ENCODE measurements at regions not wholly inside any gene's neighbourhood (a gene's known extent, or its start where the extent isn't known, plus 50 kb on each side); places are given as distances from the start of the nearest gene placed in this dataset.

- TF ChIP-seq GABPA (IDR thresholded peaks at IDR 0.05 in 1 of 2, conservative IDR thresholded peaks at IDR 0.05 in 1 of 2) = no peak
Observed at GRCh38 chr12:28068467-28068866, 95.9 kb upstream of the PTHLH start (continued).

GRCh38 chr12:28079539-28079938, 107.0 kb upstream of the PTHLH start:
- H3K36me3 ChIP-seq (ENCODE audit: control insufficient read depth in 4 of 4, insufficient read depth in 3 of 4, low read depth in 1 of 4, low read length in 3 of 4) = no peaks in the 10 kb centered on the region
- no peaks in the 10 kb centered on the region for H3K4me1 ChIP-seq (ENCODE audit: control insufficient read depth in 4 of 4, insufficient read depth in 4 of 4, low read length in 3 of 4)
- peaks cover 0 to 8% (median 5%) of the 10 kb centered on the region in 4 donors for H3K9me3 ChIP-seq (ENCODE audit: control insufficient read depth in 4 of 4, low read length in 3 of 4)
- no peaks in the 10 kb centered on the region for H3K27me3 ChIP-seq (ENCODE audit: control insufficient read depth in 4 of 4, insufficient read depth in 4 of 4, low read length in 3 of 4)
- H3K9ac ChIP-seq (ENCODE audit: low read depth in 1 of 2, low read length in 2 of 2) = no peak overlapping the region
- H3K4me3 ChIP-seq (ENCODE audit: low read depth in 1 of 3, low read length in 3 of 3) = no peak overlapping the region
- TF ChIP-seq RXRA (IDR thresholded peaks at IDR 0.05) (no peak), EGR1 (IDR thresholded peaks at IDR 0.05; ENCODE audit: low read depth in 2 of 2) (no peak), CTCF (IDR thresholded peaks at IDR 0.05; ENCODE audit: low read depth, low read length, missing input control) (no peak), HNF4A (conservative IDR thresholded peaks at IDR 0.05) (no peak), NR2F2 (IDR thresholded peaks at IDR 0.05) (no peak), TAF1 (conservative IDR thresholded peaks at IDR 0.05) (no peak), JUND (IDR thresholded peaks at IDR 0.05) (no peak), ATF3 (IDR thresholded peaks at IDR 0.05) (no peak), SP1 (IDR thresholded peaks at IDR 0.05) (no peak), MAX (IDR thresholded peaks at IDR 0.05) (no peak), ZBTB33 (IDR thresholded peaks at IDR 0.05) (no peak)
- no peak for DNase-seq (ENCODE audit: low spot score)
- no peak overlapping the region for H3K27ac ChIP-seq (ENCODE audit: low read depth in 1 of 2, low read length in 2 of 2)

- Histone ChIP-seq H3K4me3 (ENCODE audit: low read depth in 1 of 3, low read length in 3 of 3) (no peak overlapping the region), H3K27ac (ENCODE audit: low read depth in 1 of 2, low read length in 2 of 2) (no peak overlapping the region), H3K27me3 (ENCODE audit: control insufficient read depth in 4 of 4, insufficient read depth in 4 of 4, low read length in 3 of 4) (peaks cover 0 to 7% (median 0%) of the 10 kb centered on the region in 4 donors), H3K9me3 (ENCODE audit: control insufficient read depth in 4 of 4, low read length in 3 of 4) (no peaks in the 10 kb centered on the region), H3K36me3 (ENCODE audit: control insufficient read depth in 4 of 4, insufficient read depth in 3 of 4, low read depth in 1 of 4, low read length in 3 of 4) (no peaks in the 10 kb centered on the region), H3K9ac (ENCODE audit: low read depth in 1 of 2, low read length in 2 of 2) (no peak overlapping the region), H3K4me1 (ENCODE audit: control insufficient read depth in 4 of 4, insufficient read depth in 4 of 4, low read length in 3 of 4) (no peaks in the 10 kb centered on the region)
- DNase-seq (ENCODE audit: low spot score) = no peak
- WGBS = 31% methylated on average over 1 of the region's 1 CpG
- TF ChIP-seq TAF1 (conservative IDR thresholded peaks at IDR 0.05) (no peak), ZBTB33 (IDR thresholded peaks at IDR 0.05) (no peak), NR2F2 (IDR thresholded peaks at IDR 0.05) (no peak), GABPA (IDR thresholded peaks at IDR 0.05 in 1 of 2, conservative IDR thresholded peaks at IDR 0.05 in 1 of 2) (no peak), ATF3 (IDR thresholded peaks at IDR 0.05) (no peak), HNF4A (conservative IDR thresholded peaks at IDR 0.05) (no peak), CTCF (IDR thresholded peaks at IDR 0.05; ENCODE audit: low read depth, low read length, missing input control) (no peak), JUND (IDR thresholded peaks at IDR 0.05) (no peak), YY1 (IDR thresholded peaks at IDR 0.05) (no peak), REST (IDR thresholded peaks at IDR 0.05) (no peak), EGR1 (IDR thresholded peaks at IDR 0.05; ENCODE audit: low read depth in 2 of 2) (no peak), FOXA1 (IDR thresholded peaks at IDR 0.05) (no peak), RAD21 (IDR thresholded peaks at IDR 0.05) (no peak), MAX (IDR thresholded peaks at IDR 0.05) (no peak)
Observed at GRCh38 chr12:28082096-28082495, 108.2 kb upstream of the CCDC91 start.

Measured in liver (tissue), 8 donors.